ENCODE measurements at regions not wholly inside any gene's neighbourhood (a gene's known extent, or its start where the extent isn't known, plus 50 kb on each side); places are given as distances from the start of the nearest gene placed in this dataset.

DNA sequence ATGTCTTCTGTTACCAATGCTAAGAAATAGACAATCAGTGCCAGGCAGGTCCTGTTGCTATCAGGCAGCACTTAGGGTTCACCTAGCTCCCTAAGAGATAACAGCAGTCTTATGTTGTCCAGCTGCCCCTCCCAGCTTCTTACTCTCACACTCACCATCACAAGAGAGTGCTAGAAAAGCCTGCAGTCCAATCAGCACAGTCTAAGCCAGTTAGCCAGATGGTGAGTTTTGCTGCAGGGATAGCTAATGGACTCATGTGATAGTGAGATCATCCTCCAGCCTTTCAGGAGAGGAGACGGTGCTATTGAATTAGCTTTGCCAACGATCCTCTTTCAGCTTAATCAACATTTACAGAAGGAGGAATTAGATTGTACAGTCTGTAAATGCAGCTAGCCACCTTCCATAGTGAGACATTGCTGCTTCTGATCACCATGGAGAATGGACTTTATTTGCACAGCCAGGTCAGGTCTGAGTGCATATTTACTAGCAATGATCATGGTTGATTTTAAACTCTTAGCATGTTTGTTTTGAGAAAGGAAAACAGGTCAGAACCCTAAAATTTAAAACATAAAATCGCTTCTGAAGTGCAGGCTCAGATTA is 438.3 kb downstream of the CENPC start:
- peak; percentile 100 for FAIRE-seq

DNA sequence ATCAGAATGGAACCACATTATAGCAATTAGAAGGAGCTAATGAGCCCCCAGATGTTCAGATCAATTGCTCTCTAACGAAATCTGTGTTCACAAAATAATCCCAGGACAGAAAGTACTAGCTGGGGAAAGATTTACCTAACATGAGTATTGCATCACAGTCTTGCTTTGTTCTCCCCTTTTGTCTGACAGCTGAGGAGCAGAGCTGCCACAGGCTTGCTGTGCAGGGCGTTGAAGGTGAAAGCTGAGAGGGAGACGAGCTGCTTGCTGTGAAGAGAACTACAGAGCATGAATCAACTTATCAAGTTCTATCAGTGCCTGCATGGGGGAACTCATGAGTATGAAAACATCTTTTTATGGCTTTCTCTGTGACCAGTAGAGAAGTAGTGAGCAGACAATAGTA is 441.2 kb downstream of the CENPC start:
- FAIRE-seq = no peak

DNA sequence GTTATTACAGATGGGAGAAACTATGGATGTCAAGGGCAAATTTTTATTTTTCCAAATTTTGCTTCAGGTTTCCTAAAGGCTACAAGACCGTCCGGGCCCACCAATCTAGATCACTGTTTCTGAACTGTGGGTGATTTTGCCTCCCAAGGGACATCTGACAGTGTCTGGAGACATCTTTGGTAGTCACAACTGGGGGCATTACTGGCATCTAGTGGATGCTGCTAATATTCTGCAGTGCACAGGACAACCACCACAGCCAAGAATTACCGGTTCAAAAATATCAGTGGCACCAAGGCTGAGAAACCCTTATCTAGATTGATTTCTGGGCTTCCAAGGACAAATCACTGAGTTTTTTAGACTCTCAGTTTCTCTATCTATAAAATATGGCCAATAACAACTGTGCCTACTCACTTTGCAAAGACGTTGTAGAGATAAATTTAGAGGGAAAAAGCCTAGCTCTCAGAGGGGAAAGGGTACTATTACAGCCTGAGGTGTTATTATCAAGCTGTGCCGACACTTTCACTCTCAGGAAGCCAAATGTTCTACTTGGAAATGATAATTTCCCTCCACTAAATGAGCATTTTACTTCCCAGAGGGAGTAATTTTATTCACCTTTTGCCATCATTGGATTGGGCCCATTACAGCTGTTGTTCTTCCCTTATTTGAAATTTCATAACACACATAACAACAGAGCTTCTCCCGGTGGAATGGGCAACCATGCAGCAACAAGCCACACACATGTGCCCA is 442.1 kb downstream of the CENPC start:
- FAIRE-seq = peak; percentile 51

DNA sequence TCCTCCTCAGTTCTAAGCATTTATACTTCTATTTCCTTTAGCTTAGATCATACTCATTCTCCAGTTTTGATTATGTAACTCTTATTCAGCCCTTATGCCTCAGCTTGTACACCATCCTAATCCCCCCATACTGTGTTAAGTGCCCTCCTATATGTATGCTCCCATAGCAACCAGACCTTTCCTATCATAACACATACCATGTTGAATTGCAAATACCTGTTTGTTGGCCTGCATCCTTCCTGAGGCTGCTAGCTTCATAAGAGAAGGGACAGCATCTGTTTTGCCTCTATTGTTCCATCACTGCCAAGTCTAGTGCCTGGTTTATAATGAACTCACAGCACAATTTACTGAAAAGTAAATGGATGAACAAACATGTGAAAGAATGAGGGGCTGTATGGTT is 443.7 kb downstream of the CENPC start:
- FAIRE-seq = no peak

DNA sequence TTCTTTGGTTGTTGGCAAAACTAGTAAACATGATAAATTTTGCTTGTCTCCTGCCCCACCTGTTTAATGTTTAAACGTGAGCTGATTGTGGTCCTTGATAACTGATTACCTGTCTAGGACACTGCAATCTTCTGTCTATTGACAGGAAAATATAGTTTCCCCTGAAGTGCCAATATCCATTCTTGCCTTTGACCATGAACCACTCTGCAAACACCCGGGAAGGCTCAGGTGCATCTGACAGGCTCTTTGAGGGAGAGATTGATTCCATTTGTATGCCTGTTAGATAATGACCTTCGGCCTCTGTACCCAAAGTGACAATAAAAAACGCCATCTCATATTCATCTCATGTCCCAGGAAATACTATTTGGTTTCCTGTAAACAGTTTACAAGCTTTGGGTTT is 453.0 kb downstream of the CENPC start:
- FAIRE-seq = no peak

DNA sequence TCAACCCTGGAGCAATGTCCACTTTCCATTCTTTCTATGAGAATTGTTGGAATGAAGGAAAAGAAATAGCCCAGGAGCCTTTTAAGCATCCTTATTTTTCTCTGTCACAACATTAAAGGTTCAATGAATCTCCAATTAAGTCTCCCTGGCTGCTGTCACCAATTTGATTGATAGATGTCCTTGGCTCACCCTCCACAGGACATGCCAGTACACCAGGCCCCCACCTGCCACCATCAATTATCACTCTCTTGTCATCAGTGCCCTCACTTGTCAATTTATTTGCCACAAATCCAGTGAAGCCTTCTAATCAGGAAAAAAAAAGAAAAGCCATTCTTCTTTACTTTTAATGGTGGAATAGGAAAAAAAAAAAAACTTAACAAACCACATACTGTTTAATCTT is 453.6 kb downstream of the CENPC start:
- FAIRE-seq = no peak

DNA sequence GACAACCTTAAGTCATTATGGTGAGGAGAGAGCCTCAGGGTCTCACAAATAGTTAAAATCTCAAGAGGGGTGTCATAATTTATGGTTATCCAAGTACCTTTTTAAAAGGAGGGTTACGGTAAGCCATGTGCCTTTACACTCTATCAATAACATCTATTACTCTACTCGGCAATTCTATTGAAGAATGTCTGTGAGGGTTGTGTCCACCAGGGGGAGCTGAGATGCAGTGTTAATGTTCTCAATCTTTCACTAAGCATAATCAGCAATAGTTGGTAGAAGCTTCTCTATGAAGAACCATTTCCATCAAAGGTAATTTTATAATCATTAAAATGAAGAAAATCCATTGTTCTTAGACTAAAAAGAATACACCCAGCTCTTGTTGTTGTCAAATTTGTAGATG is 457.4 kb downstream of the CENPC start:
- FAIRE-seq = peak; percentile 36

DNA sequence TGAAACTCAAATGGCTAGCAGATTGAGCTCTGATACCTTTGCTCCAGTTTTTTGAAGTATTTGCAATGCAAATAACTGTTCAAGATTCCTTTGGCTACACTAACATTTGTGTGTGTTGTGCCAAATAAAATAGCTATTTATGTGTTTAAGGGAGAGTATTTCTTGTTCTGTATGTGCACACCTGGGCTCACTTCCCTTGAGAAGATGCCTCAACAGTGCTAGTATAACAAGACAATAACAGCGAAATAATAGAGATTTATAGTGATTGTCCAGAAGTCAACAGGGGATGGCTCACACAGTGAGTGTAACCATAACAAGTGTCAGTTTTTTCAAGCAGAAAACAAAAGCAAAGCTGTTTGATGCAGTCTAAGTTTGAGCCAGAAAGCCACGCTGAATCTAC is 460.5 kb downstream of the CENPC start:
- FAIRE-seq = no peak

DNA sequence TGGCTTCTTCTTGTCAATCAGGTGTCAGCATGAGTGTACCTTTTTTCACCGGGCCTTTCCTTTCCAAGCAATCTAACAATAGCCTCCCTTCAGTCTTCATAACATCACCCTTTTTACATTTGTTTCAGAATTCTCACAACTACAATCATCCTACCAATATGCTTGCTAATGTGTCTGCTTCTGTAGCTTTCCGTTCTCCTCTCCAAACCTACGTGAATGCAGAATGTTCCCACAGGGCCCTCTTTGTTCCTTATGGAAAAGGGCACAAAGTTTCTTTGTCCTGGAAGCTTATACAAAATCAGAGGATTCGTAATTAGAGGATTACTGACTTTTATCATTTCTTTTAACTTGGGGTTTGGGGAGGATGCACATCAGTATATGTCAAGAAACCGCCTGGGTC is 461.8 kb downstream of the CENPC start:
- no peak for FAIRE-seq

DNA sequence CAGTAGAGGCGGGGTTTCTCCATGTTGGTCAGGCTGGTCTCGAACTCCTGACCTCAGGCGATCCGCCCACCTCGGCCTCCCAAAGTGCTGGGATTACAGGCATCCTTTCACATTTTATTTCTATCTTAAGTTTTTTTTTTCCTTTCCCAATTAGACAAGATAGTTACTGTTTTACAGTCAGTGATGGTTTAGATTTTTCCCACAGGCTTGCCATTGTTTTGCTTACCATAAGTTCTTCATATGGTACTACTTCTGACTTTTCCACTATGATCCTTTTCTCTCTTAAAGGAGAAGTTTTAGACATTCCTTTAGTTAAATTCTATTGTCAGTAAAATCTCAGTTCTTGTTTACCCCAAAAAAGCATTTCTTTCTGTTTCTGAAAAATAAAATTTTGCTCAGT is 462.6 kb downstream of the CENPC start:
- no peak for FAIRE-seq

DNA sequence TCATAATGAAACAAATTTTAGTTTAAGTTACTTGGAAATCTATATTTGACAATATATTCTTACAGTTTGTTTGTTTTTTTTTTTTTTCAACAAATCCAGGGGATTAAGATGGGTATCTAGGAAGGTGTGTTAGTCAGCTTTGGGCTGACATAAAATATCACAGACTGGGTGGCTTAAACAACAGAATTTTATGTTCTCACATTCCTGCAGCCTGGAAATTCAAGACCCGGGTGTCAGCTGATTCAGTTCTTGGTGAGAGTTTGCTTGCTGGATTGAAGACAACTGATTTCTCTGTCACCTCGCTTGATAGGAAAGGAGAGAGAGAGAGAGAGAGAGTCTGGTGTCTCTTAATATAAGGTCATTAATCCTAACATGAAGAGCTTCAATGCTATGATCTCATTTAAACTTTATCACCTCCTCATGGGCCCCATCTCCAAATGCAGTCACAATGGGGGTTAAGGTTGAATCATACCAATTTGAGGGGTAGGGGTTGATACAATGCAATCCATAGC is 465.2 kb downstream of the CENPC start:
- no peak for FAIRE-seq

DNA sequence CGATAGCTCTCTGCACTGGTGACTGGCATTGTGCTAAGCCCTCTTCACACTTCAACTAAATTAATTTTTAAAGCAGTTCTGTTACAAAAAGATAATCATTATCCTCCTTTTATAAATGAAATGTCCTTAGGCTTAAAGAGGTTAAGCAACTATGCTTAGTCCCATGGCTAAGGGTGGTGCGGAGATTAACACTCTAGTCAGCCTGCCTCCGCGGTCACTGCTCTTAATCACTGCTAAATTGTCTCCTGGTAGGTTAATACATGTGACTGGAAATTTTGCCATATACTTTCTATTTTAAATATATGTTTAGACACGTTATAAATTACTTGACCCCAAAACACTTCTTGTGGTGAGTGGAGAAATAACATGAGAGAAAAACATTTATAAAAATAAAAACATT is 473.7 kb downstream of the CENPC start:
- no peak for FAIRE-seq

DNA sequence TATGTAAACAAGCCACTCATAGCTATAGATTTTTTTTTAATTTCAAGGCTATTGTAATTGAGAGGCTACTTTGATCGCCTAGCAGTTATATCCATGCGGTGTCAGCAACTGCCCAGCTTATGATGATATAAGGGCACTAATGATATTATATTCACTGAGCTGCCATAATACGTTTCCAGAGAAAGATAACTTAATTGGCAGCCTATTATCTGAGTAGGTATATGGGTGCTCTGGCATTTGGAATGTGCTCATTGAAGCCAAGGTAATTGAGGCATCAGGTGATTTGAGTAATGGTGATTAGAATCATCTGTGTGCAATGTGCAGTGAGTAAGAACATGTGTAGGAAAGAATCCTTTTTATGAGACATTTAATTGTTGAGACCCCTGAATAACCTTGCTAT is 490.0 kb downstream of the CENPC start:
- no peak for FAIRE-seq

DNA sequence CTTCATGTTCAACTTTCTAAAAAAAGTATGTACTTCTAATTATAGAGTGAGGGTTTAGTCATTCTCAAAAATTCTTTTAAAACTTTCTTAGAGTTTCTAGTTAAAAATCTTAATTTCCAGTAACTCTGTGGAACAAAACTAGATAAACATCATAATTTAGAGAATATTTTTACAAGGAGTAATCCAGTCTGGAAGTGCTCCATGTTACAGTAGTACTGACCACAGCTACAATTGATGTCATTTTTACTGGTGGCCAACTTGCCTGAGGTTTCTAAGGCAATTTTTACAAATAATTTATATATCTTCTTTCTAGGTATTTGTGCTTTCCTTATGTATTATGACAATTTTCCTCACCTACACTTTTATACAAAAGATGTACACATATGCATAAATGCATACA is 490.4 kb downstream of the CENPC start:
- FAIRE-seq = peak; percentile 69

DNA sequence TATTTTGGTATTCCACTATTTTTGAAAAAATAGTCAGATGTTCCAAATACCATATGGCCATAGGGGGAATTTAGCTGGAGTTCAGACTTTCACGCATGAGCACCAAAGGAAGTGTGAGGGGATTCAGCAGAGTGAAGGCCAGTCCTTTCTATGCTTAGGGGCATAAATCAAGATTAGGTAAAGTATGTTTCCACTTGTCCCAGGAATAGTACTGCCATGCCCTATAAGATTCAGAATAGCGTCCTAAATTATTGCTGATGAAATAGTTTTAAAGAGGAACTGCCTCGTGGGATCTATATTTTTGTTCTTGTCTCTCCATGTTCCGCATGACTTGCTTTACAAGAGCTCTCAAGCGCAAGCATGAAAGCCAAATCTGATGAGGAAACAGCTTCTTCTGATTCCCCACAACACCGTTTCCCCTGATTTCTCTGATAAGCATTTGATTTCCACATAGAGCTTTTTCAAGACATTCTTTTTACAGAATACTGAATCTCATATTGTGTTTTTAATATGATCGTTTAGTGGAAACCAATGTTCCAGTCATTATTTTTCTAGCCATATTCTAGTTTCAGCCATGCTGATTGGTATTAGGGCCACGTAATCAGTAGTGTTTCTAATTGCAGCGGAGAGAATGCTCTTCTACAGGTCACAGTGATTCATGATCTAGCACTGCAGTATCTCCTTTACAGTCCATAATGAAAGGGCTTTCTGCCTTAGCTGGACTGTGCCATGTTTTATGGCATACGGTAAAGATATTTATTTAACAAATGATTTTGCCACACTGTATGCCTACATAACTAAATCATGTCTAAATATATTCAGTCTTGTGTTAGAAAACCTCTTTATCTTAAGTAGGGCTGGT is 492.3 kb downstream of the CENPC start:
- no peak for FAIRE-seq

DNA sequence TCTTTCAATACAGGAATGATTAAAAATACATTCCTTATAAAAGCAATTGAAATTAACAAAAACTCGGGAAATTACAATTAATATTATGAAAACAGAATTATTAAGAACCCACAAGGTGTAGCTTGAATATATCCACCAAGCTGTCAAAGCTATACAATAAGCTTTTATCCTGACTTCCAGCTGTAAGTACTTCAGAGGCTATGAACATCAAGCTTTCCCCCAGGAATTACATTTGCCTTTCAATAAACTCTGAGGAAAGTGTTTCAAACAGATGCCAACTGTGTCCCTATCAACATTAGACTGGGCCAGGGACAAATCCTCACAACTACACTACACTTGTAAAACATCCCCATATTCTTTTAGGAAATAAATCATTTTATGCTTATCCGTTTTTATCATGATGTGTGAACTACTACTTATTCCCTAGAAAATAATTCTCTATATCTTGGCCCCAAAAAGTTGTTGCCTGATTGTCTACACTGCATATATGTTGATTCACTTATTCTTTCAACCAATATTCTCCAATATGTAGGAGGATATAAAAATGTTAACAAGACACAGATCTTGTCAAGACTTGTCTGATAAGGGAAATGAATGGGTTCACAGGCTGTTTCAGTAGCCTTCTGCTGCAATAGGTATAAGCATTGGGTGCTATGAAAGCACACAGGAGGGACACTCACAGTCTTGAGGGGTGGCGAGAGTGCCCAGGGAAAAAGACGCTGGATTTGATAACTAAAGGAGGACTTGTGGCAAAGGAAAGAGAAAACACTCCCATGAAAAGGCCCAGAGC is 494.1 kb downstream of the CENPC start:
- no peak for FAIRE-seq

DNA sequence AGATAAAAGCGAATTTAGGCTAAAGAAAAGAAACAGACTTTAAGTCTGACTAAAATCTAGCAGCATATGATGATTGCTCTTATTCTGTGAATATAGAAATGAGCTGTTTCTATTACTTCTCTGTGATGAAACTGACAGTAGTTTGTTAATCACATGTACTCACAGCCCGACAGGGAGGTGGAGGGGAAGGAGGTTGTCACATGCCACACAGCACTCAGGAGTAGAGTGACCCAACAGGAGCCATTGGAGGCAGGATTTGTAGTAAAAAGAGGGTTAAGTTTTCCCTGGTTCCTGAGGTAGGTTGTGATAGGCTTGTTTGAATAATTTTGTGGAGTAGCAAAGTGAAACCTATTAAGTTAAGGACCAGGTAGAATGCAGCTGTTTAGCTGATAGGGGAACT is 495.9 kb downstream of the CENPC start:
- FAIRE-seq = no peak

DNA sequence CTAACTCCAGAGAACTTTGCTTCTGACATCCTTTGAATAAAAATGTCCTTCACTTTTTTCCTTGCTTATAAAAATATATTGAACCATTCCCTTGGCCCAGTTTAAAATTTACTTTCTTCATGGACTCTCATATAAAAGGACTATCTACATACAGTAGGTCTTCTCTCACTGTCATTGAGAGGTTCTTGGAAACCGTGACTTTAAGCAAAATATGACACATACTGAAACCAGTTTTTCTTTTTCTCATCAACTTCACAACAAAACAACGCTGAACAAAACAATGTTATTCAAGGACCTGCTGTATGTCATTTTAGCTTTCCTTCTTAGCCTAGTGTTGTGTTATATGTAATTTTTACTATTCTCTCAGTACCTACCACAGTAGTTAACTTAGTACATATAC is 496.8 kb downstream of the CENPC start:
- no peak for FAIRE-seq

DNA sequence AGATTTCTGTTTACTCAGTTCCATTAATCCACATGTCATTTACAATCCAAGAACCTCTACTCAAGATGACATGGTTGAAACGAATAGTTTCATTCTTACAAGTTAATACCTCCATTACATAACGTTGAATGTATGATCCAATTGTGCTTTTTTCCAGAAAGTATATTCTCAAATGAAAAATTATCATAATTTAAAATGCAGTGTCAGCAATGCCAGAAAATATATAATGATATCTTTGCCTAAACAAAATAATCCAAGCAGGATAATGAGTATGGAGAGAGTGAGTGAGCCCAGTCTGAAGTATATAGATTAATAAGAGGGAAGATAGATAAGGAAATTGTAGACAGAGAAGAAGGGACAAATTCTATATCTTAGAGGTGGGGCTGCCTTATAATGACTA is 505.0 kb downstream of the CENPC start:
- FAIRE-seq = no peak

DNA sequence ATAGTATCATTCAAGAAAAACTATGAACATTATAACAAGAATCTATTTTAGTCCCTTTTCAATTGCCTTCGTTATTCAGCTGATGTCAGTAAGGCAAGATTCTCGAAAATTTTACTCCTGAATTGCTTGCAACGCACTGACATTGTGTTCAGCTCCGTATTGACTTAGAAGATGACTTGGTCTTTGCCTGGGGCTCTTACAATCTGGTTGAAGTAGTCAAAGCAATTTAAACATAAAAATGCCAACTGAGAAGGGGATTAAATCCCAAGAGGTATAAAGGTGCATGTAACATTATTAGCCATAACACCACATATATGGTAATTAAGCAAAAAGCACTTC is 507.1 kb downstream of the CENPC start:
- no peak for FAIRE-seq

DNA sequence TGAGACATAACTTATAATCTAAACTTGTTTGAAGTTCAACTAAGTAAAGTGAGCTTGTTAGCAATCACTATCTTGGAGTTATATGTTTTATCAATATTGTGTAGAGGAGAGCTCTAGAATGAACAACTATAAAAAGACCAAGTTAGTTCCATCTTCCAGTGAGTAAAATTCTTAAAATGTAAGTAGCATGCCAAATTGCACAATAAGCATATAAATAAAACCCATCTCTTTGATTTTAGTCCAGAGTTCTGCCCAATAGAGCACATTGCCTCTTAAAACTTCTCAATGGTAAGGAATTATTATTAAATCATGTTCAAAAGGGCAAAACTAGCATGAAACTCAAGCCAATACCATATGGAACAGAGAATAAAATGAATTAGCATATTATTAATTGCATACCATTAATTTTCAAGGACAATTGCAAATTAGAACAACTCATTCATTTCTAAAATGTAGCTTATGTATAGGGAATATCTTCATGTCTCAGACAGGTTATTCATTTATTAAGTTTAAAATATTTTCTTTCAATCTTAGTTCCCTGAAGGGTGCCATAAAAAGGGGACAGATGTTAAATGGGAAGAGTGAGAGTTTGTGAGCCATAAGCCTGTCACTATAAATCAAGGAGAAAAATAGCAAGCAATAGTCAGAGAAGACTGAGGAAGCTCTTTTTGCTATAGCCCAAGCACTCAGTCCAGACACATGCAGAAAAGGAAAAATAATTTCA is 507.6 kb downstream of the CENPC start:
- no peak for FAIRE-seq

DNA sequence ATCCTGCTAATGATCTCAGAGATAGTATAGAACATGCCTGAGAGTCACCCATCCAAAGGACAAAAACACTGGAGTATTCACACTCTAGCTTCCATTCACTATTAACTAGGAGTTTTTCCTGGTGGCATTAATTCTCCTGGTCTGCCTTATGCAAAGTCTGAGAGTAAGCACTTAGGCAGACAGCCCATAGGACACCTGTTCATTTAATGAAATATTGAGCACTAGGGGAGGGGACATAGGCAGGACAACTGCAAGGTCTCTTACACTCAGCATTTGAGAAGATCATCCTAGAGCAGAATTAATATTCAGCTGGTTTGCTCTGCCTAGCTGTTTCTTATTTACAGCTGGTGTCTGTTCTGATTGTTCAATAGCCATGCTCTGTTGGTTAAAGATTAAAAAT is 508.5 kb downstream of the CENPC start:
- FAIRE-seq = no peak
